Fibroblast of lung (primary cell): ENCODE measurements at regions not wholly inside any gene's neighbourhood (a gene's known extent, or its start where the extent isn't known, plus 50 kb on each side); places are given as distances from the start of the nearest gene placed in this dataset.

Experiments
- CTCF ChIP-seq, 2 donors: IDR thresholded peaks in 1 of 2; conservative IDR thresholded peaks in 1 of 2; 1 replicate in 1 of 2; 2 replicates in 1 of 2; pipeline ENCODE4 v1.5.1; 2011 to 2012; ENCODE audit warnings: low read length in 2 of 2, control low read depth in 1 of 2, inconsistent platforms in 1 of 2, low read depth in 1 of 2, mild to moderate bottlenecking in 1 of 2
- EZH2 ChIP-seq: IDR thresholded peaks from 2 replicates; pipeline ENCODE4 v1.5.1; 2012; ENCODE audit warnings: low read length, control low read depth, mild to moderate bottlenecking; ENCODE audit errors: missing control alignments

- TF ChIP-seq CTCF (conservative IDR thresholded peaks at IDR 0.05 in 1 of 2, IDR thresholded peaks at IDR 0.05 in 1 of 2; ENCODE audit: low read depth in 1 of 2, low read length in 2 of 2): no peak
- TF ChIP-seq EZH2: no peak
Measured at GRCh38 chr13:61833228-61833627, 417.6 kb upstream of the PCDH20 start.
